ENCODE measurements at regions not wholly inside any gene's neighbourhood (a gene's known extent, or its start where the extent isn't known, plus 50 kb on each side); places are given as distances from the start of the nearest gene placed in this dataset.

DNA sequence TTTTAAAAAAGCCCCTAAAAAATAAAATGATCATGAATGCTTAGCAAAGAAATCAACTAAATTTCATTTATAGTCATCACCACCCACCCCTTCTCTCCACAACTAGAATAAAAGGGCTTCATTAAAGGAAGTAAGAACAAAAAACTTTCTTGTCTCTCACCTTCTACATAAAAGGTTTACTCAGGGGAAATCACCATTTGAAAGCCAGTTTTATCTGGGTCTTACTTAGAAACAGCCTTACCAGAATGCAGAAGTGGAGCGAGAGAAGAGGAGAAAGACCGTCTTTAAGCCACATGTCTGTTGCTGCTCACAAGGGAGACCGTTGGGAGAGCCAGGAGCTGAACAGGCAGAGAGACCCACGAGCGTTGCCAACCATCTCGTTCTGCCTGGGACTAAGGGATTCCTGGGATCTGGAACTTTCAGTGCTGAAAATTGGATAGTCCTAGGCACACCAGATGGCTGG lies 350.1 kb upstream of the PROK2 start:
- no peaks in the 10 kb centered on the region for H3K36me3 Mint-ChIP-seq (ENCODE audit: low read depth)
- peak overlapping the region; percentile 48 for H3K27ac Mint-ChIP-seq
- H3K4me3 Mint-ChIP-seq = no peak overlapping the region
- ChIA-PET POLR2A (no interaction called here), CTCF (no interaction called here)
- H3K9me3 Mint-ChIP-seq = peaks cover 13% of the 10 kb centered on the region
- H3K4me1 Mint-ChIP-seq = peaks cover 37% of the 10 kb centered on the region
- DNase-seq = no peak
- no peaks in the 10 kb centered on the region for H3K27me3 Mint-ChIP-seq

DNA sequence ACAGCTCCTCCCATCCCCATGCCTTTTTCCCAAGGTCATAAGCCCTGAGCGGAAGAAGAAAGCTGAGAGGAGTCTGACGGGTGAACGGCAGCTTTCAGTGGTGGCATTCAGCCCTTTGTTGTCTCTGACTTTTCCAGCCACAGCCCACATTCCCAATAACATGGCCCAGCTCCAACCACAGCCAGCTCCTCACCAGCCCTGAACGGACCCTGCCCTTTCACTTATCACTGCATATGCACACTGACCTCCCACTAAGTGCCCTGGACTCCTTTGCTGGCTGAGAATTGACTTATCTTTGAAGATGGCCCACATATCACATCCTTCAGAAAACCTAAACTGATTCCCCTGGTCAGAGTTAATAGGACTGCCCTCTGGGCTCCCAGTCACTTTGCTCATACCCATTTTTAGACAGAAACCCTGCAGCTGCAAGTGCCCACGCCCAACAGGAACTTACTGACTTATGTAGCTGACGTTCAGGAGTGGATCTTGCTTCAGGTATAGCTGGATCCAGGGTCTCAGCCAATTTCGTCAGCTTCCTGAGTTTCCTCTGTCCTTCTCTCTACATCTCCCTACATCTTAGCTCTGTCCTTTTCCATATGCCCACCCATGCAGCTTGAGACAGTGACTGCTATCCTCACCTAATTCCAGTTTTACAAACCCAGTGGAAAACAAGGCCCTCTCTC lies 348.5 kb upstream of the PROK2 start:
- DNase-seq = no peak
- peaks cover 32% of the 10 kb centered on the region for H3K4me1 Mint-ChIP-seq
- peaks cover 10% of the 10 kb centered on the region for H3K9me3 Mint-ChIP-seq
- CTCF ChIA-PET = interaction anchor here (0.6 to 1.9 kb wide), 3 partner anchors 11 to 894 kb away, joined by 3 to 6 read pairs (median 4); no protein-coding TSS in a partner anchor
- H3K36me3 Mint-ChIP-seq (ENCODE audit: low read depth) = no peaks in the 10 kb centered on the region
- POLR2A ChIA-PET = no interaction called here
- no peaks in the 10 kb centered on the region for H3K27me3 Mint-ChIP-seq
- no peak overlapping the region for H3K27ac Mint-ChIP-seq
- H3K4me3 Mint-ChIP-seq = no peak overlapping the region

DNA sequence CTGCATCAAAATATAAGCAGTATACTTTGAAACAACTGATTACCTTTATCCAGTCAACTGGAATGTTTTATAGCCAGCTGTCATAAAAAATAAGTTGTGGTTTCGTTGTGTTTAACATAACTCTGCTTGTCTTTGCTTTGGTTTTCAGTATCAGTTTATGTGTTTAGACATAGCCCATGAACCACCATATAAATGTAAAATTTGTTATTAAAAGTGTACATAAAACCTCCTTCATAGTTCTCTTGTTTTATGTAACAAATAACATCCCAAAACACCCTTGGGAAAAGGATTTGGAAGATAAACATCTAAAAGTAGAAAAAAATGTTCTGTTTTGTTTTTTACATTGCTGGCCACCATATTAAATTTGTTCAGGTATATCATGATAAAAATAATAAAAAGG lies 347.0 kb upstream of the PROK2 start:
- H3K27me3 Mint-ChIP-seq = no peaks in the 10 kb centered on the region
- no peaks in the 10 kb centered on the region for H3K36me3 Mint-ChIP-seq (ENCODE audit: low read depth)
- CTCF ChIA-PET = interaction anchor here (1.6 kb wide), 1 partner anchor 17 kb away, joined by 4 read pairs; no protein-coding TSS in a partner anchor
- H3K4me1 Mint-ChIP-seq = peaks cover 17% of the 10 kb centered on the region
- POLR2A ChIA-PET = no interaction called here
- no peak overlapping the region for H3K27ac Mint-ChIP-seq
- H3K4me3 Mint-ChIP-seq = no peak overlapping the region
- H3K9me3 Mint-ChIP-seq = peaks cover 10% of the 10 kb centered on the region
- DNase-seq = no peak

DNA sequence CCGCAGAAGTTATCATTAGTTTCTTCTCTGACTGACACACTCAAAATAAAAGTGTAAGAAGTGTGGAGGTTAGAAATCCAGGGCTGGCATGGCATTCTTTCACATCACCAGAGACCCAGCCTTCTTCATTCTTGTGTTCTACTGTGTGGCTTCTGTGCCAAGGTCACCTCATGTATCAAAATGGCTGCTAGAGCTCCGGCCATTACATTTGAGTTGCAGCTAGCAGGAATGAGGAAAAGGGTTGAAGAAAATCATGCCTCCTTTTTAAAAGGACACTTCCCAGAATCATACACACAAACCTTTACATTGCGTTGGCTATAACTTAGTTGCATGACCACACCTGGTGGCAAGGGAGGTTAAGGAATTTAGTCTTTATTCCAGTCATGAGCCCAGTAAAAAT lies 345.6 kb upstream of the PROK2 start:
- Mint-ChIP-seq H3K27ac (no peak overlapping the region), H3K27me3 (no peaks in the 10 kb centered on the region), H3K4me3 (no peak overlapping the region), H3K36me3 (ENCODE audit: low read depth) (no peaks in the 10 kb centered on the region), H3K9me3 (peaks cover 10% of the 10 kb centered on the region), H3K4me1 (peaks cover 12% of the 10 kb centered on the region)
- ChIA-PET POLR2A (no interaction called here), CTCF (no interaction called here)
- DNase-seq = no peak

GRCh38 chr3:72129501-72130094 lies 344.6 kb upstream of the PROK2 start:
- Mint-ChIP-seq H3K27me3 (no peaks in the 10 kb centered on the region), H3K9me3 (peaks cover 10% of the 10 kb centered on the region), H3K4me1 (peaks cover 3% of the 10 kb centered on the region), H3K27ac (no peak overlapping the region), H3K36me3 (ENCODE audit: low read depth) (no peaks in the 10 kb centered on the region), H3K4me3 (no peak overlapping the region)
- ChIA-PET POLR2A (no interaction called here), CTCF (no interaction called here)
- DNase-seq = no peak

DNA sequence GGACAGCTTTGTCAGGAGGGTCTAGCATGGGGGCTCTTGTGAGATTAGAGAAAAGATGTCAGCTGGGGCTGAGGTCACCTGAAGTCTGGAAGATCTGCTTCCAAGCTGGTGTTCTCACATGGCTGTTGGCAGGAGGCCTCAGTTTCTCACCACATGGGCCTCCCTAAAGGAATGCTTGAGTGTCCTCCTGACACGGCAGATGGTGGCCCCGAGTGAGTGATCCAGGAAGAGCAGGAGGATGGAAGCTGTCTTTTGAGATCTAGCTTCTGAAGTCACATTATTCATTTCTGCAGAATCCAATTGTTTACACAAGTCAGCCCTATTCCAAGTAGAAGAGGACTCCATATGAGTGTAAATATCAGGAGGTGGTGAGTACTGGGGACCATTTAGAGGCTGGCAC lies 344.0 kb upstream of the PROK2 start:
- POLR2A ChIA-PET = no interaction called here
- CTCF ChIA-PET = no interaction called here

GRCh38 chr3:72127844-72128243 lies 342.9 kb upstream of the PROK2 start:
- no peaks in the 10 kb centered on the region for H3K27me3 Mint-ChIP-seq
- DNase-seq = no peak
- POLR2A ChIA-PET = no interaction called here
- no peaks in the 10 kb centered on the region for H3K36me3 Mint-ChIP-seq (ENCODE audit: low read depth)
- H3K4me1 Mint-ChIP-seq = no peaks in the 10 kb centered on the region
- H3K27ac Mint-ChIP-seq = no peak overlapping the region
- CTCF ChIA-PET = no interaction called here
- H3K9me3 Mint-ChIP-seq = peaks cover 5% of the 10 kb centered on the region
- H3K4me3 Mint-ChIP-seq = no peak overlapping the region

More for the DNA sequence above, 344.0 kb upstream of the PROK2 start:
- no peak for DNase-seq
- no peak overlapping the region for H3K27ac Mint-ChIP-seq
- H3K36me3 Mint-ChIP-seq (ENCODE audit: low read depth) = no peaks in the 10 kb centered on the region
- H3K4me3 Mint-ChIP-seq = no peak overlapping the region
- H3K4me1 Mint-ChIP-seq = no peaks in the 10 kb centered on the region
- no peaks in the 10 kb centered on the region for H3K27me3 Mint-ChIP-seq
- H3K9me3 Mint-ChIP-seq = peaks cover 10% of the 10 kb centered on the region

DNA sequence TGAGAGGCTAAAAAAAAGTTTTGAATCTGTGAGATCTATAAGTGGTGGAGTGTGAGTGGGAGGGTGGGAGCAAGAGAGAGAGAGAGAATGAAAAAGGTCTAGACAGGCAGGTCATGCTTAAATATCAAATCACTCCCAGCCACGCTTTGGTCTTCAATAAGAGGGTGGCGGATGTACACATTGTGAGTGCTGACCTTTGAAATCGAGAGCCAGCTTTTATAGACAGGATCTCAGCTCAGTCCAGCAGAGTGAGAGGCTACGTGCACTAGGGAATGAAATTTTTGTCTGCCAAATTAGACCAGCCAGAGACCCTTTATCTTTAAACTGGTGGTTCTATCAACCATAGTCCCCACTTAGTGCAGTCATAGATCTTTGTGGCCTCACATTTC lies 342.3 kb upstream of the PROK2 start:
- H3K27ac Mint-ChIP-seq = no peak overlapping the region
- POLR2A ChIA-PET = no interaction called here
- H3K9me3 Mint-ChIP-seq = peaks cover 5% of the 10 kb centered on the region
- H3K36me3 Mint-ChIP-seq (ENCODE audit: low read depth) = no peaks in the 10 kb centered on the region
- CTCF ChIA-PET = no interaction called here
- no peaks in the 10 kb centered on the region for H3K27me3 Mint-ChIP-seq
- H3K4me1 Mint-ChIP-seq = no peaks in the 10 kb centered on the region
- H3K4me3 Mint-ChIP-seq = no peak overlapping the region
- DNase-seq = no peak

GRCh38 chr3:72126441-72127223 lies 341.7 kb upstream of the PROK2 start:
- Mint-ChIP-seq H3K9me3 (peaks cover 5% of the 10 kb centered on the region), H3K36me3 (ENCODE audit: low read depth) (no peaks in the 10 kb centered on the region), H3K27me3 (no peaks in the 10 kb centered on the region), H3K4me3 (no peak overlapping the region), H3K27ac (no peak overlapping the region), H3K4me1 (no peaks in the 10 kb centered on the region)
- DNase-seq = no peak
- POLR2A ChIA-PET = no interaction called here
- CTCF ChIA-PET = no interaction called here

- Mint-ChIP-seq H3K4me3 (no peak overlapping the region), H3K27me3 (no peaks in the 10 kb centered on the region), H3K9me3 (no peaks in the 10 kb centered on the region), H3K36me3 (ENCODE audit: low read depth) (no peaks in the 10 kb centered on the region), H3K4me1 (no peaks in the 10 kb centered on the region), H3K27ac (no peak overlapping the region)
- no peak for DNase-seq
- CTCF ChIA-PET = no interaction called here
- POLR2A ChIA-PET = no interaction called here
Measured at GRCh38 chr3:72123908-72124441, 339.0 kb upstream of the PROK2 start.

GRCh38 chr3:72120806-72121778 lies 336.1 kb upstream of the PROK2 start:
- Mint-ChIP-seq H3K4me1 (no peaks in the 10 kb centered on the region), H3K27ac (no peak overlapping the region), H3K9me3 (no peaks in the 10 kb centered on the region), H3K36me3 (ENCODE audit: low read depth) (no peaks in the 10 kb centered on the region), H3K4me3 (no peak overlapping the region), H3K27me3 (no peaks in the 10 kb centered on the region)
- ChIA-PET POLR2A (no interaction called here), CTCF (interaction anchor here (0.8 to 1.6 kb wide), 2 partner anchors 12 to 77 kb away, joined by 4 to 6 read pairs; no protein-coding TSS in a partner anchor)
- no peak for DNase-seq

DNA sequence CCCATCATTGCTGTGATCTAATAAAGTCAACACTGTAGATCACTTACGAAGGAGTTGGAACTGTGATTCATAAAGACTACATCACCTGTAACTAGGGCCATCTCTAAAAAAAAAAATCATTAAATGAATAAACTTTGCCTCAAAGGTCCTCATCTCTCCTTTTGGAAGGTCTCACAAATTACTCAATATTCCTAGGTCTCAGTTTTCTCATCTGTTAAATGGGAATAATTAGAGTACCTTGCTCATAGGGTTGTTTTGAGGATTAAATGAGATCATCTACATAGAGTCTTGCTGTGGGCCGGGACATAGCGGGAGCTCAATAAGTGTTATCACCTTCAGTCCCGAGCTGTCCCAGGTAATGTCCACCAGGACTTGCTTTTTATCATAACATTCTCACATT lies 335.1 kb upstream of the PROK2 start:
- ChIA-PET POLR2A (no interaction called here), CTCF (interaction anchor here (0.5 to 0.8 kb wide), 3 partner anchors 16 to 78 kb away, joined by 3 to 5 read pairs (median 4); no protein-coding TSS in a partner anchor)
- no peak for DNase-seq
- no peaks in the 10 kb centered on the region for H3K4me1 Mint-ChIP-seq
- no peaks in the 10 kb centered on the region for H3K36me3 Mint-ChIP-seq (ENCODE audit: low read depth)
- H3K4me3 Mint-ChIP-seq = no peak overlapping the region
- H3K27ac Mint-ChIP-seq = no peak overlapping the region
- H3K27me3 Mint-ChIP-seq = no peaks in the 10 kb centered on the region
- no peaks in the 10 kb centered on the region for H3K9me3 Mint-ChIP-seq
